Stimulated activated naive CD8-positive, alpha-beta T cell treated with anti-CD3 and anti-CD28 coated beads, Interleukin-15, amount 100 ng/mL, for 72 hours (primary cell): ENCODE measurements at regions not wholly inside any gene's neighbourhood (a gene's known extent, or its start where the extent isn't known, plus 50 kb on each side); places are given as distances from the start of the nearest gene placed in this dataset.

Experiments used
- ATAC-seq: fragments of 150-1000 bp; cut with Tn5 transposase; 2 replicates; pipeline ENCODE4 v1.10.0; 2021; ENCODE audit warnings: mild to moderate bottlenecking, moderate library complexity
- DNase-seq, 2 donors: peaks; one replicate each; pipeline ENCODE4 v3.0.0; 2021 to 2022
- H3K27ac Mint-ChIP-seq, 2 donors: one replicate each; pipeline ENCODE4 v1.8.0; 2022; ENCODE audit warnings: mild to moderate bottlenecking in 2 of 2, mixed read lengths in 2 of 2, moderate library complexity in 2 of 2
- H3K27me3 Mint-ChIP-seq: one replicate; pipeline ENCODE4 v1.8.0; 2022; ENCODE audit warnings: mixed read lengths
- H3K4me1 Mint-ChIP-seq: one replicate; pipeline ENCODE4 v1.8.0; 2022; ENCODE audit warnings: mild to moderate bottlenecking, mixed read lengths
- H3K4me3 Mint-ChIP-seq, 2 donors: one replicate each; pipeline ENCODE4 v1.8.0; 2022; ENCODE audit warnings: mild to moderate bottlenecking in 2 of 2, mixed read lengths in 2 of 2, moderate library complexity in 1 of 2
- H3K9me3 Mint-ChIP-seq, 2 donors: one replicate each; pipeline ENCODE4 v1.8.0; 2022; ENCODE audit warnings: mixed read lengths in 2 of 2

GRCh38 chrX:39816871-39817731 is 280.7 kb downstream of the BCOR start:
- Mint-ChIP-seq H3K27ac (peak overlapping the region in 1 of 2 donors; percentile 69), H3K4me1 (peaks cover 45% of the 10 kb centered on the region), H3K4me3 (peak overlapping the region; percentile 58 to 61), H3K9me3 (no peaks in the 10 kb centered on the region), H3K27me3 (peaks cover 14% of the 10 kb centered on the region)
- DNase-seq = no peak
- peak; percentile 57 for ATAC-seq

DNA sequence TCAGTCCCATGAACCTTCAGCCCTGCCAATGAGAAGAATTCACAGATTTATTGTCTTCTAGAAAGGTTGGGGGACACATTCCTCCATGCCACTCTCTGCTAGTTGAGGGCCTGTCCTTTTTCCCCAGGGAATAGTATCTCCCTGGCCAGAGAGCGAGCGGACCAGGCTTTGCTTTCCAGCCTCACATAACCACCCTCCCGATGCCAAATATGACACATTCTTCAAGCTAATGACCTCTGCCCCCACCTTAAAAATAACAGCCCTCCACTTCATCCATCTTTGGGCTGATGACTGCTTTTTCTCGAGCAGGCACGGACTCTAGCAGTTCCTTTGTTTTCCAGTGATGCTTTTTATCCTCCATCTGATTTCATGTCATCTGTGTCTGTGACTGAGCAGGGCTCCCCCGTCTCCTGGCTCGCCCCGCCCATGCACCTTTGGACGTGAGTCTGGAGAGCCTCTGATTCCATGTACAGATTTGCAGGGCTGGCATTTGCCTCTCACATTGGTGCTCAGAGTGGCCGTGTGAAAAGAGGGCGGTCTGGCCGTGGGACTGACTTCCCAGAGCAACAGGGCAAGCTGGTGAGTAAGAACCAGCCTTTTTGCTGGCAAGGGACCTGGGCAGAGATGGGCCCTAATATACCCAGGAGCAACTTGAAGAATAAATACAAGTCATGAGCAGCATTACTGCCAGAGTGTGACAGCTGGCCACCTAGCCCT is 279.8 kb downstream of the BCOR start:
- no peak overlapping the region for H3K27ac Mint-ChIP-seq
- DNase-seq (no peak), ATAC-seq (no peak)
- H3K9me3 Mint-ChIP-seq = no peaks in the 10 kb centered on the region
- peaks cover 47% of the 10 kb centered on the region for H3K4me1 Mint-ChIP-seq
- peak overlapping the region in 1 of 2 donors; percentile 44 for H3K4me3 Mint-ChIP-seq
- peaks cover 14% of the 10 kb centered on the region for H3K27me3 Mint-ChIP-seq

DNA sequence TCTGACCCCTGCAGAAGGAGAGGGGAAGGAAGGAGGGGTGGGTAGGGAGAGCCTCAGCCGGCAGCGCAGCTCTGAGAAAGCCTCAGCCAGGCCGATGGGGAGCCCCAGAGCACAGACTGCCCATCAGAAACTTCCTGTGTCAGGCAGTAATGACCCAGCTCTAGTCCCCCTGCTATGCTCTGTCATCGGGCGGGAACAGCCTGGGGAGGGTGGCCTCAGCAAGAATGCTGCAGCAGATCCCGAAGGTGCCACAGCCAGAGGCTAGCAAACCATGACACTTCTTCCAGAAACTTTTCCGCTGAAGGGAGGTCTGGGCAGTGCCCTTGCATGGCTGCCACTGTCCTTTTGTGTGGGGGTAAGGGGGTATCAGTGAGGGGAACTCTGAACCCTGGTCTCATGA is 279.0 kb downstream of the BCOR start:
- no peaks in the 10 kb centered on the region for H3K9me3 Mint-ChIP-seq
- no peak for ATAC-seq
- no peak for DNase-seq
- H3K4me3 Mint-ChIP-seq = no peak overlapping the region
- H3K27me3 Mint-ChIP-seq = peaks cover 17% of the 10 kb centered on the region
- peaks cover 50% of the 10 kb centered on the region for H3K4me1 Mint-ChIP-seq
- H3K27ac Mint-ChIP-seq = no peak overlapping the region

DNA sequence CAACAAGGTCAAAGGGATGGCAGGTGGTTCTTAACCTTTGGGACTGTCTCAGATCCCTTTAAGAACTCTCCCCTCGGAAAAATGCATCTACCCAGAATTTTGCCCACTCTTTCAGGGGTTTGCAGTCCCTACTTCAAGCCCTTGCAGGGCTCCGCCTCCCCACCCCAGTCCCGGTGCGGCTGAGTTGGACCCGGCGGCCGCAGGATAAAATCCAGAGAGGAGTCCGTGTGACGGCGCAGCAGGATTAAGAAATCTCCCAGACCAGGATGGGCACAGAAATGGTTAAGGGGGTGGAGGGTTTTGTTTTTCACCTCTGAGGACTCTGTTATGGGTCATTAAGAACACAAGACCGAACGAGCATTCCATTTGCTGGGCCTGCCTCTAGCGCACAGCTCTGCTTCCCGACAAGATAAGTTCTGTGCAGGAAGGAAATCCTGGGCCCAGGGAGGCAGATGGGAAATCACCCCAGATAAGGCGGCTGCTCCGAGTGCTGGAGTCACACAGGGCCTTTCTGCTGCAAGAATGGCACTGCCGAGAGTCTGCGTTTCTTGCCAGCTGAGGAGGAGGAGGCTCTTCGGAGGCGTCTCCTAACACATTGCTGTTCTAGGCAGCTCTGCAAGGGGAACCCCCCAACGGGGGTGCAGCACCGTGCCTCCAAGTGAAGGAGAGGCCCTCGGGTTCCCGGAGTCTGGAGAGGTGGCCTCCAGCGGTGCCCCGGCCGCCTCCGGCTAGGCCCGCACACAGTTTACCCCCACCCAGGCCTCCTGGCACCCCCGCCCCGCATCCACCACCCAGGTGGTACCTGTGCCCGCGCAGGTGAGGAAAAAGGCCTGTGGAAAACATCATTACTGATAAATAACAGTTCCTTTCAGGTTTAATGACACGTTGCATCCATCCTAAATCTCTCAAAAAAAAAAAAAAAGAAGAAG is 277.6 kb downstream of the BCOR start:
- Mint-ChIP-seq H3K4me1 (peaks cover 54% of the 10 kb centered on the region), H3K27me3 (peaks cover 23% of the 10 kb centered on the region), H3K9me3 (no peaks in the 10 kb centered on the region), H3K4me3 (peak overlapping the region; percentile 78 to 81), H3K27ac (peak overlapping the region; percentile 92)
- ATAC-seq (no peak), DNase-seq (no peak)

- Mint-ChIP-seq H3K4me1 (peaks cover 45% of the 10 kb centered on the region), H3K9me3 (no peaks in the 10 kb centered on the region), H3K4me3 (peak overlapping the region; percentile 78 to 81), H3K27ac (no peak overlapping the region), H3K27me3 (peaks cover 23% of the 10 kb centered on the region)
- no peak for DNase-seq
- ATAC-seq = peak; percentile 43
Observed at GRCh38 chrX:39820938-39821708, 276.6 kb downstream of the BCOR start.

DNA sequence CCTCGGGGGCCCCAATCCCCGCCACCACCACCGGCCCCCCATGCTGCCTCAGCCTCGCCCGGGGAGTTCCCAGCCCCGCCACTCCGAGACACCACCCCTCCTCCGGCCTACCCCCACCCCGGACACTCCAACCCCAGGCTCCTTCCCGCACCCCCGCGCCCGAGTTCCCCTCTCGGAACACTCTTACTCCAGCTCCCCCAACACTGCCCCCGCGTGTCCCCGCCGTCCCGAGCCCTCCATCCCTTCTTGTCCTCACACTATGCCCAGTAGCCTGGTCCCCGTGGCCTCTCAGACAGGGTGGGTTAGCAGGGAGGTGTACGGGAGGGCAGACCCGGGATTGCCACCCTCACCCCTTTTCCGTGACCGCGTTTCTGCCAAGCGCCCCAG is 276.1 kb downstream of the BCOR start:
- Mint-ChIP-seq H3K4me1 (peaks cover 39% of the 10 kb centered on the region), H3K9me3 (no peaks in the 10 kb centered on the region), H3K27ac (no peak overlapping the region), H3K4me3 (peak overlapping the region; percentile 35 to 63), H3K27me3 (peaks cover 23% of the 10 kb centered on the region)
- ATAC-seq (peak; percentile 44), DNase-seq (no peak)

GRCh38 chrX:39822133-39822748 is 275.5 kb downstream of the BCOR start:
- Mint-ChIP-seq H3K27ac (no peak overlapping the region), H3K4me1 (peaks cover 33% of the 10 kb centered on the region), H3K27me3 (peaks cover 23% of the 10 kb centered on the region), H3K9me3 (no peaks in the 10 kb centered on the region), H3K4me3 (peak overlapping the region in 1 of 2 donors; percentile 63)
- DNase-seq = no peak
- no peak for ATAC-seq

- Mint-ChIP-seq H3K27ac (no peak overlapping the region), H3K4me1 (peaks cover 22% of the 10 kb centered on the region), H3K9me3 (no peaks in the 10 kb centered on the region), H3K27me3 (peaks cover 19% of the 10 kb centered on the region), H3K4me3 (no peak overlapping the region)
- ATAC-seq (no peak), DNase-seq (no peak)
Observed at GRCh38 chrX:39823424-39823823, 274.3 kb downstream of the BCOR start.

GRCh38 chrX:39823854-39824253 is 273.9 kb downstream of the BCOR start:
- DNase-seq (no peak), ATAC-seq (no peak)
- Mint-ChIP-seq H3K4me3 (no peak overlapping the region), H3K9me3 (no peaks in the 10 kb centered on the region), H3K27ac (no peak overlapping the region), H3K4me1 (peaks cover 21% of the 10 kb centered on the region), H3K27me3 (peaks cover 17% of the 10 kb centered on the region)

DNA sequence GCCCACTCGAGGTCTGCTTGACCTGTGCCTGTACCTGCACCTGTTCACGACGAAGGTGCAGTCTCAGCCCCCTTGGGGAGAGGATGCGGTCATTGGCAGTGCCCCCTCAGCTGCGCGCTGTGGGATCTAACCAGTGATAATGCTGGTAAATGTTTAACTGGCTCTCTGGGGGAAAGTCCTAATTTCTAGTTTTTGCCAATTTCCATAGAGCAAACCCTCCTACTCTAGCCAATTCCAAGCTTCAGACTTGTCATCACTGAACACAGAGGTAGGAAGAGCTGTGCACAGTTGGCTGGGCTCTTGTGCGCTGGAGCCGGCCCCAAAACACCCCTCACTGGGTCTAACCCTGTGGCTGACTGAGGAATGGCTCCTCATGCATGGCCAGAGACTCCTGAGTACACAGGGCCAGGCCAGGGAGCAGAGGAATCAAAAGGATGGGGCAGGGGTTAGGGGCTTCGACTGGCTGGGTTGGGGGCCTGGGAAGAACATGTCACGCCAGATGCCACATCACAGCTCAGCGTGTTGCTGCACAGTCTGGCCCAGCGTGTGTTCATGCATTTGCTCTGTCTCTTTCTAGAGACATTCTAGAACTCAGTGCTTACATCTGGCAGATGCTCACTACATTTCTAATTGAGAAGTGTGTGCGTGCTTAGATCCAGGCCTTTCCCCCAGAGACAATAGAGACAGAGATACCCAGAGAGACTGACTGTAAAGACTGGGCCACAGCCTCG is 270.8 kb downstream of the BCOR start:
- H3K27me3 Mint-ChIP-seq = peaks cover 10% of the 10 kb centered on the region
- H3K4me3 Mint-ChIP-seq = no peak overlapping the region
- H3K9me3 Mint-ChIP-seq = no peaks in the 10 kb centered on the region
- DNase-seq (no peak), ATAC-seq (no peak)
- peaks cover 13% of the 10 kb centered on the region for H3K4me1 Mint-ChIP-seq
- H3K27ac Mint-ChIP-seq = no peak overlapping the region

GRCh38 chrX:39827951-39828350 is 269.8 kb downstream of the BCOR start:
- H3K4me3 Mint-ChIP-seq = no peak overlapping the region
- ATAC-seq = no peak

GRCh38 chrX:39828971-39829370 is 268.8 kb downstream of the BCOR start:
- Mint-ChIP-seq H3K4me1 (peaks cover 4% of the 10 kb centered on the region), H3K4me3 (no peak overlapping the region), H3K27me3 (peaks cover 4% of the 10 kb centered on the region), H3K9me3 (no peaks in the 10 kb centered on the region), H3K27ac (no peak overlapping the region)
- ATAC-seq (no peak), DNase-seq (no peak)

More at GRCh38 chrX:39827951-39828350, 269.8 kb downstream of the BCOR start:
- no peak for DNase-seq
- no peak overlapping the region for H3K27ac Mint-ChIP-seq
- H3K9me3 Mint-ChIP-seq = no peaks in the 10 kb centered on the region
- peaks cover 9% of the 10 kb centered on the region for H3K4me1 Mint-ChIP-seq
- peaks cover 10% of the 10 kb centered on the region for H3K27me3 Mint-ChIP-seq

- H3K4me1 Mint-ChIP-seq = no peaks in the 10 kb centered on the region
- DNase-seq (no peak), ATAC-seq (no peak)
- H3K9me3 Mint-ChIP-seq = no peaks in the 10 kb centered on the region
- peak overlapping the region in 1 of 2 donors; percentile 12 for H3K27ac Mint-ChIP-seq
- no peaks in the 10 kb centered on the region for H3K27me3 Mint-ChIP-seq
- no peak overlapping the region for H3K4me3 Mint-ChIP-seq
Observed at GRCh38 chrX:39829965-39830364, 267.8 kb downstream of the BCOR start.

DNA sequence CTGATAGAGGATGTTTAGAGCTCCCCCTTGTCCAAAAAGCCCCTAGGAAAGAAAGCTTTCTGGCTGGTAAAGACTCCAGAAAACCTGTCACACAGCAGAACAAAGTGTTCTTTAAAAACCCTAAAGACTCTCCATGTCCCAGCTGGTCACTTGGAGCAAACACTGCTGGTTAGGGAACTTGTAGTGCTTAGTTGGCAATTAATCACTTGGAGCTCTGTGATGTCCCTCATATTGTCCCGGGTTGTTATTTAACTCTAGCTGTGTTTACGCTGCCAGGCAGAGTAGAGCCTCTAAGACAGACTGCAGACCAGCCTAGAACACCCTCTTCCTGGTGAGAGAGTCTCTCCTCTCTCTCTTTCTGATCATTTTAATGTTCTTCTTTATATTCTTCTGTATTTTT is 267.3 kb downstream of the BCOR start:
- no peak overlapping the region for H3K4me3 Mint-ChIP-seq
- no peak for ATAC-seq
- H3K4me1 Mint-ChIP-seq = no peaks in the 10 kb centered on the region
- no peaks in the 10 kb centered on the region for H3K27me3 Mint-ChIP-seq
- peak overlapping the region in 1 of 2 donors; percentile 12 for H3K27ac Mint-ChIP-seq
- no peak for DNase-seq
- no peaks in the 10 kb centered on the region for H3K9me3 Mint-ChIP-seq
